ENCODE measurements at regions not wholly inside any gene's neighbourhood (a gene's known extent, or its start where the extent isn't known, plus 50 kb on each side); places are given as distances from the start of the nearest gene placed in this dataset.

DNA sequence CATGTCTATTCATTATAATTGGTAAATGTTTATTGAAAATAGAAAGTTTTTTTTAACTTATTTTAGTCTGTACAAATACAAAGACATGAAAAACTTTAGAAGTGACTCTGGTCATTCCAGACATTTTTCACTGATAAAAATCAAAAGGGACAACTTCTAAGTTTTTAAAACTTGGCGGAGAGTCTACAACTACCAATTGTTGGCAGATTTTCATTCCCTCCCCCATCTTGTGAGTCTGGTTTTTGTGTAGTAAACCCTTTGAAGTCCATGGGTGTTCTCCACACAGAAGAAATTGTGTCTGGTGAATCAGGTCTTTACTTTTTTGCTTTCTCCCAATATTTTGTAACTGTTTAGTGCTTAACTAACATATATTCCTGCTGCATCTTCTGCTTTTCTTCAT lies 336.5 kb downstream of the PDGFC start:
- TF ChIP-seq CTCF (IDR thresholded peaks at IDR 0.05) (no peak), POLR2AphosphoS5 (IDR thresholded peaks at IDR 0.05) (no peak), POLR2A (IDR thresholded peaks at IDR 0.05; ENCODE audit: low read depth) (no peak)

All from esophagus muscularis mucosa (tissue), 3 donors.